H1 (cell line): ENCODE measurements at regions not wholly inside any gene's neighbourhood (a gene's known extent, or its start where the extent isn't known, plus 50 kb on each side); places are given as distances from the start of the nearest gene placed in this dataset.

Source experiments
- BRCA1 ChIP-seq: IDR thresholded peaks from 2 replicates; pipeline ENCODE4 v1.6.1; 2012; ENCODE audit warnings: low read depth, low read length, improper control_type of control experiment
- CBX8 ChIP-seq: fragments of 300-800, 300-1000 bp; sonication (generic); IDR thresholded peaks from 2 replicates; pipeline ENCODE4 v1.7.1; 2016; ENCODE audit warnings: low read depth, low read length, borderline replicate concordance
- CHD2 ChIP-seq: IDR thresholded peaks from 2 replicates; pipeline ENCODE4 v1.6.1; 2012; ENCODE audit warnings: low read length, improper control_type of control experiment
- CHD7 ChIP-seq: fragments of 300-600 bp; sonication (generic); IDR thresholded peaks from 2 replicates; pipeline ENCODE4 v1.7.1; 2012; ENCODE audit warnings: low read length, moderate library complexity, mild to moderate bottlenecking, inconsistent platforms; ENCODE audit not compliant: insufficient replicate concordance
- POLR2AphosphoS5 ChIP-seq: IDR thresholded peaks from 2 replicates; pipeline ENCODE4 v1.6.1; 2011; ENCODE audit warnings: low read depth, low read length
- SP2 ChIP-seq: IDR thresholded peaks from 2 replicates; pipeline ENCODE4 v1.6.1; 2012; ENCODE audit warnings: mild to moderate bottlenecking, low read length, inconsistent platforms
- ZNF274 ChIP-seq: IDR thresholded peaks from 2 replicates; pipeline ENCODE4 v1.7.0; 2012; ENCODE audit warnings: low read length, borderline replicate concordance; ENCODE audit errors: extremely low read depth

GRCh38 chr2:12109363-12110017, 363.1 kb downstream of the LPIN1 start (continued):
- TF ChIP-seq CHD7 (no peak), ZNF274 (no peak), BRCA1 (no peak), SP2 (no peak), CHD2 (no peak), CBX8 (no peak), POLR2AphosphoS5 (no peak)
